ENCODE measurements at regions not wholly inside any gene's neighbourhood (a gene's known extent, or its start where the extent isn't known, plus 50 kb on each side); places are given as distances from the start of the nearest gene placed in this dataset.

GRCh38 chr2:12510070-12510469 lies 206.7 kb upstream of the TRIB2 start:
- intact Hi-C loops (cut with DNase I) = no loop called here
- Histone ChIP-seq H3K27ac (no peak overlapping the region), H3K36me3 (no peaks in the 10 kb centered on the region), H3K27me3 (no peaks in the 10 kb centered on the region), H3K4me1 (no peaks in the 10 kb centered on the region), H3K4me3 (no peak overlapping the region), H3K9me3 (no peaks in the 10 kb centered on the region)
- DNase-seq (no peak), ATAC-seq (no peak)
- no peak for TF ChIP-seq CTCF (IDR thresholded peaks at IDR 0.05)

GRCh38 chr2:12513339-12513738 lies 203.4 kb upstream of the TRIB2 start:
- TF ChIP-seq CTCF (IDR thresholded peaks at IDR 0.05) = no peak
- ATAC-seq = no peak
- no peak for DNase-seq

GRCh38 chr2:12514168-12514567 lies 202.6 kb upstream of the TRIB2 start:
- Histone ChIP-seq H3K36me3 (no peaks in the 10 kb centered on the region), H3K4me1 (no peaks in the 10 kb centered on the region), H3K4me3 (no peak overlapping the region), H3K27ac (no peak overlapping the region), H3K9me3 (no peaks in the 10 kb centered on the region), H3K27me3 (no peaks in the 10 kb centered on the region)
- no peak for ATAC-seq
- intact Hi-C loops (cut with DNase I) = no loop called here
- no peak for TF ChIP-seq CTCF (IDR thresholded peaks at IDR 0.05)
- no peak for DNase-seq

More at GRCh38 chr2:12513339-12513738, 203.4 kb upstream of the TRIB2 start:
- Histone ChIP-seq H3K27me3 (no peaks in the 10 kb centered on the region), H3K4me3 (no peak overlapping the region), H3K9me3 (no peaks in the 10 kb centered on the region), H3K4me1 (no peaks in the 10 kb centered on the region), H3K27ac (no peak overlapping the region), H3K36me3 (no peaks in the 10 kb centered on the region)
- intact Hi-C loops (cut with DNase I) = no loop called here

GRCh38 chr2:12514631-12515437 lies 201.9 kb upstream of the TRIB2 start:
- peak; percentile 69 for ATAC-seq
- no peak for DNase-seq
- TF ChIP-seq CTCF (IDR thresholded peaks at IDR 0.05) = no peak

GRCh38 chr2:12515871-12516270 lies 200.9 kb upstream of the TRIB2 start:
- DNase-seq (no peak), ATAC-seq (no peak)
- H3K9me3 ChIP-seq = no peaks in the 10 kb centered on the region
- no peak overlapping the region for H3K4me3 ChIP-seq
- intact Hi-C loops (cut with DNase I) = no loop called here
- H3K27me3 ChIP-seq = no peaks in the 10 kb centered on the region
- no peak for TF ChIP-seq CTCF (IDR thresholded peaks at IDR 0.05)
- H3K27ac ChIP-seq = no peak overlapping the region
- H3K4me1 ChIP-seq = no peaks in the 10 kb centered on the region
- no peaks in the 10 kb centered on the region for H3K36me3 ChIP-seq

More at GRCh38 chr2:12514631-12515437, 201.9 kb upstream of the TRIB2 start:
- H3K36me3 ChIP-seq = no peaks in the 10 kb centered on the region
- H3K27ac ChIP-seq = no peak overlapping the region
- no peaks in the 10 kb centered on the region for H3K4me1 ChIP-seq
- intact Hi-C loops (cut with DNase I) = no loop called here
- no peaks in the 10 kb centered on the region for H3K27me3 ChIP-seq
- no peaks in the 10 kb centered on the region for H3K9me3 ChIP-seq
- no peak overlapping the region for H3K4me3 ChIP-seq
